AML-193 (cell line): ENCODE measurements at regions not wholly inside any gene's neighbourhood (a gene's known extent, or its start where the extent isn't known, plus 50 kb on each side); places are given as distances from the start of the nearest gene placed in this dataset.

Source experiments
- DNase-seq, 2 experiments: peaks; one replicate each; lab custom pipeline; 2025; lab: John Stamatoyannopoulos, UW

- peak in 1 of 2 experiments; percentile 1 for DNase-seq
Observed at GRCh38 chr5:170451747-170452365, 52.0 kb upstream of the KCNIP1 start.

- DNase-seq = no peak
Observed at GRCh38 chr5:170450061-170450669, 53.7 kb upstream of the KCNIP1 start.

GRCh38 chr5:170449232-170449631, 54.6 kb upstream of the KCNIP1 start:
- no peak for DNase-seq

GRCh38 chr5:170448221-170448620, 55.6 kb upstream of the KCNIP1 start:
- DNase-seq = no peak

GRCh38 chr5:170446365-170446764, 57.2 kb upstream of the KCNMB1 start:
- DNase-seq = no peak

- DNase-seq = no peak
Observed at GRCh38 chr5:170445936-170446335, 56.8 kb upstream of the KCNMB1 start.

- no peak for DNase-seq
Observed at GRCh38 chr5:170444969-170445505, 55.9 kb upstream of the KCNMB1 start.

GRCh38 chr5:170444181-170444580, 55.0 kb upstream of the KCNMB1 start:
- DNase-seq = no peak

GRCh38 chr5:170443624-170444023, 54.5 kb upstream of the KCNMB1 start:
- no peak for DNase-seq

- DNase-seq = no peak
Observed at GRCh38 chr5:170442921-170443320, 53.8 kb upstream of the KCNMB1 start.

GRCh38 chr5:170442391-170442790, 53.2 kb upstream of the KCNMB1 start:
- DNase-seq = no peak

GRCh38 chr5:170441393-170441784, 52.2 kb upstream of the KCNMB1 start:
- DNase-seq = no peak

- no peak for DNase-seq
Observed at GRCh38 chr5:170440771-170441392, 51.7 kb upstream of the KCNMB1 start.

- no peak for DNase-seq
Observed at GRCh38 chr5:170439944-170440269, 50.7 kb upstream of the KCNMB1 start.

- DNase-seq = no peak
Observed at GRCh38 chr5:170439223-170439943, 50.2 kb upstream of the KCNMB1 start.
